ENCODE measurements at regions not wholly inside any gene's neighbourhood (a gene's known extent, or its start where the extent isn't known, plus 50 kb on each side); places are given as distances from the start of the nearest gene placed in this dataset.
"Not testable (repeated sequence)": the region's sequence is repeated elsewhere in the genome, so short reads cannot be mapped to it uniquely, and the experiment has no call there.

DNA sequence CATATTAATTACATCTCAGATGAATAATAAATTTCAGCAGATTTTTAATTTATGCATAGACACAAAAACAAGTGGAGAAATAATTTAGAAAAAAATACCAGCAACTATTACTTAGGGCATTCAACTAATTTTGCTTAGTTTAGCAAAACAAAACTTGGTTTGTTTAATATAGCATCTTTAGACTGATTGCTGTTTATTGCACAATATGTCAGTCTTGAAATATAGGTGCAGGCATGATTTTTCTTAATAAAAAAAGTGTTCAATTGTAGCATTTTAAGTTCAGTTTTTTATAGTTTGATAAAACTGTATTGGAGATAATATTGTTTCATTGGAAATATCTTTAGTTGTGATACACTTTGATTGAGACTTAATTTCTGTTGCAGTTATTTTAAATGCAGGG is 161.2 kb upstream of the KCNH8 start:
- Histone ChIP-seq H3K4me3 (ENCODE audit: insufficient read depth, low read length) (no peak overlapping the region), H3K27ac (ENCODE audit: low read depth, low read length) (no peak overlapping the region), H3K79me2 (ENCODE audit: insufficient read depth, low read length) (no peaks in the 10 kb centered on the region), H3K9me3 (ENCODE audit: low read depth, low read length) (no peaks in the 10 kb centered on the region), H3K4me1 (ENCODE audit: insufficient read depth, low read length) (no peaks in the 10 kb centered on the region), H3K4me2 (ENCODE audit: insufficient read depth, low read length) (no peak overlapping the region), H3K27me3 (ENCODE audit: insufficient read depth, low read length) (no peaks in the 10 kb centered on the region), H3K36me3 (ENCODE audit: insufficient read depth, low read length) (no peaks in the 10 kb centered on the region), H2AFZ (ENCODE audit: low read length) (no peak overlapping the region), H4K20me1 (ENCODE audit: insufficient read depth, low read length) (no peaks in the 10 kb centered on the region)
- TF ChIP-seq, protein P1, sequence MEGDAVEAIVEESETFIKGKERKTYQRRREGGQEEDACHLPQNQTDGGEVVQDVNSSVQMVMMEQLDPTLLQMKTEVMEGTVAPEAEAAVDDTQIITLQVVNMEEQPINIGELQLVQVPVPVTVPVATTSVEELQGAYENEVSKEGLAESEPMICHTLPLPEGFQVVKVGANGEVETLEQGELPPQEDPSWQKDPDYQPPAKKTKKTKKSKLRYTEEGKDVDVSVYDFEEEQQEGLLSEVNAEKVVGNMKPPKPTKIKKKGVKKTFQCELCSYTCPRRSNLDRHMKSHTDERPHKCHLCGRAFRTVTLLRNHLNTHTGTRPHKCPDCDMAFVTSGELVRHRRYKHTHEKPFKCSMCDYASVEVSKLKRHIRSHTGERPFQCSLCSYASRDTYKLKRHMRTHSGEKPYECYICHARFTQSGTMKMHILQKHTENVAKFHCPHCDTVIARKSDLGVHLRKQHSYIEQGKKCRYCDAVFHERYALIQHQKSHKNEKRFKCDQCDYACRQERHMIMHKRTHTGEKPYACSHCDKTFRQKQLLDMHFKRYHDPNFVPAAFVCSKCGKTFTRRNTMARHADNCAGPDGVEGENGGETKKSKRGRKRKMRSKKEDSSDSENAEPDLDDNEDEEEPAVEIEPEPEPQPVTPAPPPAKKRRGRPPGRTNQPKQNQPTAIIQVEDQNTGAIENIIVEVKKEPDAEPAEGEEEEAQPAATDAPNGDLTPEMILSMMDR (IDR thresholded peaks at IDR 0.05; ENCODE audit: extremely low read depth, low read depth, low read length): no peak
- no peak for DNase-seq (ENCODE audit: insufficient read length, low spot score, missing footprints)

DNA sequence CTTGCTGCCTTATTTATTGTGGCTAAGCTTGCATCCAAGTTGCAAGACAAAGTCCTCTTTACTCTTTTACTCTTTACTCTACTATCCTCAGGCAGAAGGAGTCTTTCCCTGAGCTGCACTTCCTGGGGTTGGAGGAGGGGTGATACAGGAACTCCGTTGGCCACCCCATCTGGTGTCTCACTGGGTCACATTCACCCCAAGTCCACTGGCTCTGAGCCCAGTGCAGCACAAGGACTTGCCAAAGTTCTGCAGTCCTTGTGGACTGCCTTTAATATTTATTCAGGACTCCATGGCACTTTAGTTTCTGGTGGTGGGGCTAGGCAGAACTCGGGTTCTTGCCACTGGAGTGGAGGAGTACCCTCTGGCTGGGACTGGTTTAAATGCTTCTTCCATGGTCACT is 165.4 kb upstream of the KCNH8 start:
- Histone ChIP-seq H3K4me2 (ENCODE audit: insufficient read depth, low read length) (no peak overlapping the region), H3K4me1 (ENCODE audit: insufficient read depth, low read length) (no peaks in the 10 kb centered on the region), H3K27me3 (ENCODE audit: insufficient read depth, low read length) (no peaks in the 10 kb centered on the region), H3K36me3 (ENCODE audit: insufficient read depth, low read length) (no peaks in the 10 kb centered on the region), H3K9me3 (ENCODE audit: low read depth, low read length) (no peaks in the 10 kb centered on the region), H2AFZ (ENCODE audit: low read length) (no peak overlapping the region), H3K27ac (ENCODE audit: low read depth, low read length) (no peak overlapping the region), H3K4me3 (ENCODE audit: insufficient read depth, low read length) (no peak overlapping the region), H4K20me1 (ENCODE audit: insufficient read depth, low read length) (no peaks in the 10 kb centered on the region), H3K79me2 (ENCODE audit: insufficient read depth, low read length) (no peaks in the 10 kb centered on the region)
- no peak for DNase-seq (ENCODE audit: insufficient read length, low spot score, missing footprints)
- TF ChIP-seq, protein P1 (IDR thresholded peaks at IDR 0.05; ENCODE audit: extremely low read depth, low read depth, low read length): no peak

DNA sequence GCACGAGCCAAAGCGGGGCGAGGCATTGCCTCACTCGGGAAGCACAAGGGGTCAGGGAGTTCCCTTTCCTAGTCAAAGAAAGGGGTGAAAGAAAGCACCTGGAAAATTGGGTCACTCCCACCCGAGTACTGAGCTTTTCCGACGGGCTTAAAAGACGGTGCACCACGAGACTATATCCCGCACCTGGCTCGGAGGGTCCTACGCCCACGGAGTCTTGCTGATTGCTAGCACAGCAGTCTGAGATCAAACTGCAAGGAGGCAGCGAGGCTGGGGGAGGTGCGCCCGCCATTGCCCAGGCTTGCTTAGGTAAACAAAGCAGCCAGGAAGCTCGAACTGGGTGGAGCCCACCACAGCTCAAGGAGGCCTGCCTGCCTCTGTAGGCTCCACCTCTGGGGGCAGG is 172.2 kb upstream of the KCNH8 start:
- not testable (repeated sequence) for H3K79me2 ChIP-seq (ENCODE audit: insufficient read depth, low read length); H2AFZ ChIP-seq (ENCODE audit: low read length); H3K27me3 ChIP-seq (ENCODE audit: insufficient read depth, low read length); H4K20me1 ChIP-seq (ENCODE audit: insufficient read depth, low read length); H3K36me3 ChIP-seq (ENCODE audit: insufficient read depth, low read length); H3K4me1 ChIP-seq (ENCODE audit: insufficient read depth, low read length); H3K9me3 ChIP-seq (ENCODE audit: low read depth, low read length); DNase-seq (ENCODE audit: insufficient read length, low spot score, missing footprints); H3K27ac ChIP-seq (ENCODE audit: low read depth, low read length); H3K4me3 ChIP-seq (ENCODE audit: insufficient read depth, low read length); H3K4me2 ChIP-seq (ENCODE audit: insufficient read depth, low read length)

DNA sequence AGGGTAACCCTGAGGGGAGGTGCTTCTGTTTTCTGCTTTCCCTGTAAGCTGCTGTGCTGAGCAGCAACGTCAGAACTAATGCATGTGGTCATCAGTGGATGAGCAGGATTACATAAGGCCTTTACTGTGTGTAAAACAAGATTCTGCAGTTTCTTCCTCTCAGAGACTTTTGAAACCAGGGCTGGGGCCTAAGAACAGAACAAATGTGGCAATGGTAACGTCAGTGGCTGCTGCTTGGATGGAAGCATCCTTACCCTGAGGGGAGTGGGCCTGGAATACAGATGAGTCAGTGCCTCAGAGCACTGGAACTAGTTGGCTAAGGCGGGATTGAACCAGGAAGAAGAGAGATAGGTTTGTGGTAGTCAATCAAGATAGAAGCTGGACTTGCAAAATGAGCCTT is 180.2 kb upstream of the KCNH8 start:
- Histone ChIP-seq H4K20me1 (ENCODE audit: insufficient read depth, low read length) (no peaks in the 10 kb centered on the region), H3K27me3 (ENCODE audit: insufficient read depth, low read length) (no peaks in the 10 kb centered on the region), H3K79me2 (ENCODE audit: insufficient read depth, low read length) (no peaks in the 10 kb centered on the region), H2AFZ (ENCODE audit: low read length) (no peak overlapping the region), H3K27ac (ENCODE audit: low read depth, low read length) (no peak overlapping the region), H3K4me3 (ENCODE audit: insufficient read depth, low read length) (no peak overlapping the region), H3K9me3 (ENCODE audit: low read depth, low read length) (no peaks in the 10 kb centered on the region), H3K4me1 (ENCODE audit: insufficient read depth, low read length) (no peaks in the 10 kb centered on the region), H3K36me3 (ENCODE audit: insufficient read depth, low read length) (no peaks in the 10 kb centered on the region), H3K4me2 (ENCODE audit: insufficient read depth, low read length) (no peak overlapping the region)
- TF ChIP-seq, protein P1 (IDR thresholded peaks at IDR 0.05; ENCODE audit: extremely low read depth, low read depth, low read length): no peak
- no peak for DNase-seq (ENCODE audit: insufficient read length, low spot score, missing footprints)

DNA sequence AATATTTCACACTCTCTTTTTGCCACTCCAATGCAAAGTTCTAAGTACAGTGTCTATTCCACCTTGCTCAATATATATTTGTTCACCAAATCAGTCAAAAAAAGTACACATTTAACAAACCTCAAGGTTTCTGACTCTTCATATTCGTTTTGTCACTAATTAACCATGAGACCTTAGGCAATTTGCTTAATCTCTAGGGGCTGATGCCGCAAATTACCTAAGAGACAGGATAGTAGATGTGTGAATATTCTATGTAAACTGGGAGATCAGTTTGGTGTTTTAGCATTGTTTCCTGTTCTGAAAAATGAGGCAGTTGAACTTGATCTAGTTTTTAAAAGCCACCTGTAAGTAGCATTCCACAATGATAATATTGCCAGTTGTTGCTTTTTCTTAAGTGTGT is 182.5 kb upstream of the KCNH8 start:
- TF ChIP-seq, protein P1 (IDR thresholded peaks at IDR 0.05; ENCODE audit: extremely low read depth, low read depth, low read length): no peak
- Histone ChIP-seq H3K27me3 (ENCODE audit: insufficient read depth, low read length) (no peaks in the 10 kb centered on the region), H3K79me2 (ENCODE audit: insufficient read depth, low read length) (no peaks in the 10 kb centered on the region), H3K4me3 (ENCODE audit: insufficient read depth, low read length) (no peak overlapping the region), H2AFZ (ENCODE audit: low read length) (no peak overlapping the region), H3K4me1 (ENCODE audit: insufficient read depth, low read length) (no peaks in the 10 kb centered on the region), H3K4me2 (ENCODE audit: insufficient read depth, low read length) (no peak overlapping the region), H3K27ac (ENCODE audit: low read depth, low read length) (no peak overlapping the region), H4K20me1 (ENCODE audit: insufficient read depth, low read length) (no peaks in the 10 kb centered on the region), H3K36me3 (ENCODE audit: insufficient read depth, low read length) (no peaks in the 10 kb centered on the region), H3K9me3 (ENCODE audit: low read depth, low read length) (no peaks in the 10 kb centered on the region)
- DNase-seq (ENCODE audit: insufficient read length, low spot score, missing footprints): no peak

Data from osteoblast (primary cell).